SH-SY5Y (cell line): ENCODE measurements at regions not wholly inside any gene's neighbourhood (a gene's known extent, or its start where the extent isn't known, plus 50 kb on each side); places are given as distances from the start of the nearest gene placed in this dataset.

Experiments
- GATA2 ChIP-seq: IDR thresholded peaks from 2 replicates; pipeline ENCODE4 v1.6.1; 2011; ENCODE audit warnings: mild to moderate bottlenecking, low read depth, low read length
- GATA3 ChIP-seq: IDR thresholded peaks from 2 replicates; pipeline ENCODE4 v1.6.1; 2011; ENCODE audit warnings: low read depth, mild to moderate bottlenecking, low read length, moderate library complexity

- no peak for TF ChIP-seq GATA2
- TF ChIP-seq GATA3: no peak
These were observed 153.0 kb downstream of the NSG2 start for GRCh38 chr5:174198541-174198940.
